ENCODE measurements at regions not wholly inside any gene's neighbourhood (a gene's known extent, or its start where the extent isn't known, plus 50 kb on each side); places are given as distances from the start of the nearest gene placed in this dataset.

GRCh38 chr6:134117409-134117808 lies 65.0 kb upstream of the SLC2A12 start:
- no peak for DNase-seq (ENCODE audit: extremely low read depth, low read depth, low spot score)

GRCh38 chr6:134115715-134116074 lies 63.3 kb upstream of the SLC2A12 start:
- no peak for DNase-seq (ENCODE audit: extremely low read depth, low read depth, low spot score)

GRCh38 chr6:134114918-134115714 lies 62.7 kb upstream of the SLC2A12 start:
- no peak for DNase-seq (ENCODE audit: extremely low read depth, low read depth, low spot score)

- DNase-seq (ENCODE audit: extremely low read depth, low read depth, low spot score) = no peak
Measured at GRCh38 chr6:134114489-134114888, 62.1 kb upstream of the SLC2A12 start.

- no peak for DNase-seq (ENCODE audit: extremely low read depth, low read depth, low spot score)
Measured at GRCh38 chr6:134111726-134112125, 59.3 kb upstream of the SLC2A12 start.

- peak; percentile 33 for DNase-seq (ENCODE audit: extremely low read depth, low read depth, low spot score)
Measured at GRCh38 chr6:134111062-134111677, 58.7 kb upstream of the SLC2A12 start.

- DNase-seq (ENCODE audit: extremely low read depth, low read depth, low spot score) = no peak
Measured at GRCh38 chr6:134106702-134107101, 54.3 kb upstream of the SLC2A12 start.

- DNase-seq (ENCODE audit: extremely low read depth, low read depth, low spot score) = no peak
Measured at GRCh38 chr6:134105940-134106339, 53.5 kb upstream of the SLC2A12 start.

GRCh38 chr6:134103006-134103405 lies 50.6 kb upstream of the SLC2A12 start:
- no peak for DNase-seq (ENCODE audit: extremely low read depth, low read depth, low spot score)

All from glomerular endothelial cell (primary cell).